Fibroblast of the aortic adventitia (primary cell): ENCODE measurements at regions not wholly inside any gene's neighbourhood (a gene's known extent, or its start where the extent isn't known, plus 50 kb on each side); places are given as distances from the start of the nearest gene placed in this dataset.
A peak's percentile ranks its signal among the peaks of the same experiment; 100 is the strongest.

Experiments
- DNase-seq: peaks from one replicate; pipeline ENCODE4 v3.0.0-alpha.2; 2010; ENCODE audit warnings: low read depth
- H3K4me3 ChIP-seq: 2 replicates; pipeline ENCODE4 v1.5.1; 2011; ENCODE audit warnings: low read depth, mild to moderate bottlenecking, control low read depth, low read length, moderate library complexity
- CTCF ChIP-seq: IDR thresholded peaks from 2 replicates; pipeline ENCODE4 v1.5.1; 2011; ENCODE audit warnings: mild to moderate bottlenecking, low read length, control low read depth, inconsistent platforms; ENCODE audit not compliant: insufficient read depth

GRCh38 chr6:42506070-42506469 lies 54.3 kb upstream of the TRERF1 start:
- DNase-seq: no peak
- H3K4me3 ChIP-seq: no peak overlapping the region
- TF ChIP-seq CTCF: no peak

GRCh38 chr6:42505385-42505718 lies 53.6 kb upstream of the TRERF1 start:
- peak; percentile 48 for DNase-seq
- no peak for TF ChIP-seq CTCF
- no peak overlapping the region for H3K4me3 ChIP-seq

- DNase-seq: no peak
- H3K4me3 ChIP-seq: no peak overlapping the region
- no peak for TF ChIP-seq CTCF
These were observed 52.2 kb upstream of the TRERF1 start for GRCh38 chr6:42503894-42504293.

- no peak for TF ChIP-seq CTCF
- no peak for DNase-seq
- H3K4me3 ChIP-seq: no peak overlapping the region
These were observed 51.3 kb upstream of the TRERF1 start for GRCh38 chr6:42502990-42503389.

GRCh38 chr6:42502127-42502526 lies 50.4 kb upstream of the TRERF1 start:
- DNase-seq: no peak
- no peak for TF ChIP-seq CTCF
- no peak overlapping the region for H3K4me3 ChIP-seq
